AG08396 (cell line): ENCODE measurements at regions not wholly inside any gene's neighbourhood (a gene's known extent, or its start where the extent isn't known, plus 50 kb on each side); places are given as distances from the start of the nearest gene placed in this dataset.

Experiments used
- DNase-seq: peaks from one replicate; pipeline ENCODE4 v3.0.0; 2012; ENCODE audit warnings: low spot score, mixed read lengths

- peak; percentile 84 for DNase-seq
Measured at GRCh38 chr2:120675460-120676130, 60.1 kb upstream of the GLI2 start.

- DNase-seq, result no peak
Measured at GRCh38 chr2:120677221-120677620, 58.4 kb upstream of the GLI2 start.

DNA sequence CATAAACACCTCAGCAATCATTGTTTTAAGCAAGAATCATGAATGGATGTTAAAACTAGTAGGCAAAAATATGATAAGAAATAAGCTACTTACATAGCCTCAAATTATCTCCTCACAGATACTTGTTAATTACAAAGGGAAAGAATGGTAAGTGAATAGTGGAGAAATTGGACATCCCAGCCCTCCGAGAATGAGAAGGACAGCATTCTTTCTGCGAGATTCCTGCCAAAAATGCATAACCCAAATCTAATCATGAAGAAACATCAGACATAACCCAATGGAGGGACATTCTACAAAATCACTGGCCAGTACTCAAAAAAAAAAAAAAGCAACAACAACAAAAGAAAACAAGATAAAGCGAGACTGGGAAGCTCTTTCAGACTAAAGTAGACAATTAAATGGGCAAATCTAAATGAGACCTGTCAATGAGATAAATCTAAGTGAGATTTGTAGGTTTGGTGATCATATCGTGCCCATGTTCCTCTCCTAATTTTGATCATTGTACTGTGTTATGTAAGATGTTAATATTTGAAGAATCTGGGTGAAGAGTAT, 57.9 kb upstream of the GLI2 start:
- DNase-seq, result no peak

- no peak for DNase-seq
Measured at GRCh38 chr2:120678251-120678650, 57.4 kb upstream of the GLI2 start.

DNA sequence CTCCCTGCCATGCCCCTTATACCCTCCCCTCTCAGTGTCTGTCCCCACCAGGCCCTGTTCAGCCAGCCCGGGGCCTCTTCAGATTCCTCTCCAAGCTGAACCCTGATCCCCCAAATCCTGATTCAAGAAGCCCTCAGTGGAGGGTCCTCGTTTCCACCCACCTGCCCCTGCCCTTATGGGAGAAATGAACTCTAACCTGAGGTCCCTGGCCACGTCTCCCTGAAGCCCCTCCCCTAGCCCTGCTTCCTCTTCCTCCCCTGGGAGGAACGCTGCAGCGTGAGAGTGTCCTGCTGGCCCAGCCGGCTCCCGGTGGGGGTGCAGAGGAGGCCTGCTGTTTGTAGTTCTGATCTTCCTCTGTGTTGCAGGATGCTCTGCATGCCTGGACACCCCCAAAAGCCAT, 56.7 kb upstream of the GLI2 start:
- DNase-seq, result no peak

DNA sequence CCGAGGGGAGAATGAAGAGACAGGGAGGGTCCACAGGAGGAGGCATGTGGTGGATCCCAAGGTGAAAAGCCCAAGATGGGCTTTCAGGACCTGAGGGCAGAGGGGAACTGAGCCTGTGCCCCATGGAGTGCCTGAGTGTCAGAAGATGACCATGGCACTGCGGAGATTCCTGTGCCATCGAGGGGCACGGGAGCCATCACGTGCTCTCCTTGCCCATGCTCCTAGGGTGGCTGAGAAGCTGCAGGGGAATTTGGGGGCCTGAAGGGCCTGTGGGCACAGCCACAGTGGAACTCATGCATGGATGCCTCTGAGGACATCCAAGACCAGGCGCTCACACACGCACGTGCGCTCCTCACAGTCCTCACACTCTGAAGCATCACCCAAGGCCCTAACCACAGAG, 56.1 kb upstream of the GLI2 start:
- no peak for DNase-seq

DNA sequence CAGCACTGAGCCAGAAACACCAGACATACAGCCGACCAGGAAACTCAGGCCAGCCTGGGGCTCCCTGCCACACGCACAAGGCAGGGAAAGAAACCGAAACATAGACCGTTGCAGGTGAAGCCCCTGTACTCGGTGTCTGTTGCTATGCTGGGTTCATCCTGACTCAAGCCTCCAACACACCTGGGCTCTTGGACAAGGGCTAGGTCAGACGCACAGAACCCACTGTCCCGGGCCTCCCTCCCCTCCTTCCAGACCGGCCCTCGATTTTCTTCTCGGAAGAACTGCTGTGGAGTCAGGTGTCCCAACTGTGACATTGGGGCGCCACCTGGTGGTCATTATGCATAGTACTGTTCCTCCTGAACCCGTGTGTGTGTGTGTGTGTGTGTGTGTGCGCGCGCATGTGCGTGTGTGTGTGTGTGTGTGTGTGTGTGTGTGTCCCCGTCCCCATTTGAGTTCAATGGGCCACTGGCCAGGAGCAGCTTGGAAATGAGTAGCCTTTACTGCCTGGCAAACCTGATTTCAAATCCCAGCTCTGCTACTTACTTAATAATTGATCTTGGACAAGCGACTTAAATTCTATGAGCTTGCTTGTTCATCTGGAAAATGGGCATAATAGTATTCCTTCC, 55.4 kb upstream of the GLI2 start:
- peak; percentile 78 for DNase-seq

DNA sequence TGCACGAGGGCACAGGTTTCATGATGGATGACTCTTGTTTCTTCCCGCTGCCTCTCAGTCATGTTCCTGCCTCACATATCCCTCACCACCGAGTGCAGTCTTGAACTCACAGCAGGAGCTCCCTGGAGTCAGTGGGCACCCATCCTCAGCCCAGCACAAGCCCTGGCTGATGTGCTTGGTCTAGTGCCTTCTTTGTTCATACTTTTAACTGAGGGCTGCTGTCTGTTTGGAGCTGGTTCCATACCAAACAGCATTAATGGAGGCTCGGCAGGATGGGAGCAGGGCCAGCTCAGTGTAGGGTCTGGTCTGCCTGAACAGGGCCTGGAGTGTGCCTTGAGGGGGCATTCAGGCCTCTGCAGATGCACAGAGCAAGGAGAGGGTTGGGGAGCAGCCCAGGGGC, 54.5 kb upstream of the GLI2 start:
- no peak for DNase-seq

DNA sequence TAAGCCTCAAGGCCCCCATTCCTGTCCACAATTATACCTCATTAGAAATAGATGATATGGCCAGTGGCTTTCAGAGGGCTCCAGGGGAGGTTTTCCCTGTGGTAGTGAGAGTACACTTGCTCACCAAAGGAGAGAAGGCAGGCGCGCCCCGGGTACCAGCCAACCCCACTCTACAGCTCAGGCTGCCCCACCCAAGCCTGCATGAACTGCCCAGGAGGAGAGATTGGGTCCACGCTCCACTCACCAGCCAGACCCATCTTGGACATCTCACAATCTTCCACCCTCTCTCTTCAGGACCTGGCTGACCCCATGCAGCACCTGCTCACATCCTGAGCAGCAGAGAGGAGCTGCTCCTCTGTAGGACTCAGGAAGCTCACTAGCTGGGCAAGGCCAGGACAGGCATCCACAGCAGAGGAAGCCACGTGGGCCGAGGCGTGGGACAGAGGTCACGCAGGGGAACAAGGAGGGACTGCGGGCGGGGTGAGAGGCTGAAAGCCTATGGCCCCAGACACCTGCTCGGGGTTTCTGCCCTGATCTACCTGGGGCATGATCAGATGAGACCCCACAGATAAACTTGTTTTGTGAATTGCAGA, 53.9 kb upstream of the GLI2 start:
- DNase-seq, result no peak

GRCh38 chr2:120682654-120683053, 53.0 kb upstream of the GLI2 start:
- no peak for DNase-seq

- DNase-seq, result no peak
Measured at GRCh38 chr2:120683081-120683480, 52.6 kb upstream of the GLI2 start.

DNA sequence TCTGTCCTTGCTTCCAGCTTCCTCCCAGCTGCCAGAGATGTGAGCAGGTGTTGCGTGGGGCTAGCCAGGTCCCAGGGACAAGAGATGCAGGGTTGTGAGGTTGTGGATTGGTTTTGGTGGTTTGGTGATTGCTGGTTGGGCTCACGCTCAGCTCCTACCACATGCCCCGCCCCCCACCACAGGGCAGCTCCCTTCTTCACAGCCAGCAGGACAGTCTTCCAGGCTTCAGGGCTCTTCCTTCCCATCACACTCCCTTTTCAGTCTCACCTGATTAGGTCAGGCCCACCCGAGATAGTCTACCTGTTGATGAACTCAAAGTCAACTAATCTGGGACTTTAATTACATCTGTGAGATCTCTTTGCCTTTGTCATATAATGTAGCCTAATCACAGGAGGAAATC, 52.0 kb upstream of the GLI2 start:
- no peak for DNase-seq

DNA sequence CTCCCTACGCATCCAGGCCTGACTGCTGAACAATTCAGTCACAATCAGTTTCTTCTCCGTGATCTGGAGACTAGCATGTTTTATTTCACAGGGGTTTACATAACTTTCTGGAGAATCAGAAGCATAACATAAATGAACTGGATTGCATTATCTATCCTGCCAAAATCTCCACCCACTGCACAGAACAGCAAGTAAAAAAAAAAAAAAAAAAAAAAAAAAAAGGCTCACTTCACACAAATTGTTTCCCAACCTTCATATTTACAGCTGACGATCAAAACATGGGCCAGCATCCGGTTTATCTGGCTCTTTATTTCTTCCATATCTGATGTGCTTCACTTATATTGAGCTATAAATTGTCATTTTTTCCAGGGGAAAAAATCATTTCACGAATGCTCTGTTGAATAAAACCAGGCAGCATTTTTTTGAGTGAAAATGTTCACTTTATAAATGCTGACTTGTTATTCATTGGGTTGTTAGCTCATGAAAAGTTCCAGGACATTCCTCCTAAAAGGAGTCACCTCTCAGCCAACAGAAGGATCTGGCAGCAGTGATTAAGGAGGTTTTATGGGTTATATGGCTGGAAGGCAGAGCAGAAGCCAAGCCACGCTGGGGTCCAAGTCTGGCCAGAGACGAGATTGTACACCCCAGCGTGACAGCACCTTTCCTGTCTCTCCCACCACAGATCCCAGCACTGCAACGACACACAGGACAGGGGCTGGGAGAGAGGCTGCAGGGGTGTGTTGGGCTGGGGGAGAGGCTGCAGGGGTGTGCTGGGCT, 51.2 kb upstream of the GLI2 start:
- peak; percentile 72 for DNase-seq

DNA sequence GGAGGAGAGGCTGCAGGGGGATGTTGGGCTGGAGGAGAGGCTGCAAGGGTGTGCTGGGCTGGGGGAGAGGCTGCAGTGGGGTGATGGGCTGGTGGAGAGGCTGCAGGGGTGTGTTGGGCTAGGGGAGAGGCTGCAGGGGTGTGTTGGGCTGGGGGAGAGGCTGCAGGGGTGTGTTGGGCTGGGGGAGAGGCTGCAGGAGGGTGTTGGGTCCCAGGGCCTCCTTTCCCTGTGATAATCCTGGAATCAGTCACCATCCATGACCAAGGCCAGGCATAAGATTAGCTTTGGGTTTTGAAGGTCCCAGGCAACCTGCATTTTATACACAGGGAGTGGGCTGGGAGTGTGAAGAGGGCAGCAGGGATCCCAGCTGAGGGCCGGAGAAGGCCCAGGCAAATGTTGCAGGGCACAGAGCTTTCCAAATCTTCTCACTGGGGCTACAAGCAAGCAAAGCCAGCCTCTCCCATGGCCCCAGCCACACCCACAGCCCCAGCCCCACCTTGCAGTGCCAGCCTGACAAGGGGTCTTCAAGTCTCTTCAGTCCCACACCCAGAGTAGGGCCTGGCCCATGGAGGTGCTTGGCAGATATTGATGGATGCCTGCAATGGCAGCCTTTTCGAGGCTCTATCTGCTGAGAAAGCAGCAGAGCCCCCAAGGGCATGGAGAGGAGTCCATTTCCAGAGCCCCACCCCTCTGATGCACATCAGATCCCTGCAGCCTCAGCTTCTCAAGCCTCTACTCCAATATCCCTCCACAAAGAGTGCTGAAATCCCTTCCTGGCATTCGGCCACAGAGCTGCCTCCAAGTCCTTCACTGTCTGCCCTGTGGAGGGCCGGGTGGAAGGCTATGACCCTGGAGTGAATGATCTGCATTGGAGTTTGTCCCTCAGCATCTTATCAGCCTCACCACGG, 50.3 kb upstream of the GLI2 start:
- DNase-seq, result no peak
